HG03196 (cell line): ENCODE measurements at regions not wholly inside any gene's neighbourhood (a gene's known extent, or its start where the extent isn't known, plus 50 kb on each side); places are given as distances from the start of the nearest gene placed in this dataset.
"Not testable (repeated sequence)": the region's sequence is repeated elsewhere in the genome, so short reads cannot be mapped to it uniquely, and the experiment has no call there.

Source experiments
- ATAC-seq: cut with Tn5 transposase; IDR thresholded peaks from one replicate; pipeline ENCODE4 v1.9.1; 2021; ENCODE audit not compliant: unreplicated experiment

DNA sequence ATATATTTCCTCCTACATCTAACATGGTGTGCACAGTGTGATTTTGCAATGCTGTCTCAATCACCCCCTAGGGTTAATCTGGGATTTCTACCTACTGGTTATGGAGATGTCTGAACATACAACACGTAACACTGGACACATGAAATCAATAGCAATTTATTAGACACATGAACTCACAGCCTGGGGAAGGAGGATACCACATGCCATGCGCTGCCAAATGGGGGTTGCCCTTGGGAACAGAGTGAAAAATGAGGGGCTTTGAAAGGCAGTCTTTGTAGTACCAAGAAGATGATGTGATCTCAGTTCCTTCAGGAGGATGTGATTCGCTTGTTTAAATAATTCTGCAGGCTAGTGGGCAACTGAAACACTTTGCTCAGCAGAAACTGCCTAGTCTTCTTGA lies 253.6 kb upstream of the LRRC4C start:
- no peak for ATAC-seq

DNA sequence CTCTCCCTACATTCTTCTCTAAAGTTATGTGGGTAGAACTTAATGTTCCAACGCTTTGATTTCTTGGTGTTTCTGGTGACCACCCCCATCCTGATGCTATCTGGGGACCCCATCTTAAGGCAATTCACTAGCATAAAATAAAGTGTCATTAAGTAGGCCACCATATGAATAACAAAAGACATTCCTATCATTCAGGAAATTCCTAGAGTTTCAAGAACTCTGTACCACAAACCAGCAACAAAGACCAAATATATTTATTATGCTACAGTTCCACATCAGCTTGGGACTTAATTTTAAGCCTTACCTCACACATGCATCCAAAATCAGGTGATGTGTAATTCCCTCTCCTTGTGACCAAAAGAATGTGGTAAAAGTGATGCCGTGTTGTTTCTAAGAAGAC lies 254.6 kb upstream of the LRRC4C start:
- ATAC-seq = no peak

DNA sequence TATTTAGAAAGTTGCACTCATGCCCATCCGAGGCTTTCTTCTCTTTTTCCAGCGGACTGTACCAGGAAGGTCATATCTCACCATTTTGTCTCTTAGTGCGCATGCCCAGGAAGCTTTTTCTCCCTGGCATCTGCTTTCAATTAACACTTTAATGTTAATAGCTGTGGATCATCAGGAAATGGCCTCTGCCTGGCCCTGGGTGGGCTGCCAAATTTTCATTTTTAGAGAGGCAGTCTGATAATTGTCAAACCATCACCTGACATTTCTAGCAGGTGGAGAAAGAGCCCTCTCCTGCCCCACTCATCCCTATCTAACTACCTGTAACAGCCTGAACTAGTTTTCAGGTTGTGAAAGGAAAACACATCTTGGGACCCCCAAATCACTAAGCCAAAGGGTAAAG lies 257.4 kb upstream of the LRRC4C start:
- ATAC-seq = no peak

DNA sequence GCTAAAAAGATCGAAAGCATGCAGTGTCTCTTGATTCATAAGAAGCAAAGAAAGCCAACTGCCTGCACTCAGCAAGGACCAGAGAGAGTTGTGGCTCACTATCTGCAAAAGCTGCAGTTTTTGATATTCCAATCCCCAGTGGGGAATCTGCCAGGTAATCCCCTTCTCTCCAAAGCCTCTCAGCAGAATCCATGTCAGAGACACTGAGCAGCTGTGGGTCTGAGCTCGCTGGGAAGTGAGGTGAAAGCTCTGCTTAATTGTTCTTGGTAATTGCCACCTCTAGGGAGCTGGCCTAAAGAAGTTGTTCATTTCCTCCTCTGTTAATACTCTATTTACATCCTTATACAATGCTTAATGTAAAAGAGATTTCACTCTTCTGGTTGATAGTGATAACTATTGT lies 261.3 kb upstream of the LRRC4C start:
- ATAC-seq = no peak

DNA sequence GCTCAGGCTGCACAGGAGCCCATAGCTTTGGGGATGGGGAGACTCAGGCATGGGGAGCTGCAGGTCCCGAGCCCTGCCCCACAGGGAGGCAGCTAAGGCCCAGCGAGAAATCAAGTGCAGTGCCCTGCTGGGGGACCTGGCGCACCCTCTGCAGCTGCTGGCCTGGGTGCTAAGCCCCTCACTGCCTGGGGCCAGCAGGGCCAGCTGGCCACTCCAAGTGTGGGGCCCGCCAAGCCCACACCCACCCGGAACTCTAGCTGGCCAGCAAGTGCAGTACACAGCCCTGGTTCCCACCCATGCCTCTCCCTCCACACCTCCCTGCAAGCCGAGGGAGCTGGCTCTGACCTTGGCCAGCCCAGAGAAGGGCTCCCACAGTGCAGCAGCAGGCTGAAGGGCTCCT lies 268.7 kb upstream of the LRRC4C start:
- not testable (repeated sequence) for ATAC-seq

DNA sequence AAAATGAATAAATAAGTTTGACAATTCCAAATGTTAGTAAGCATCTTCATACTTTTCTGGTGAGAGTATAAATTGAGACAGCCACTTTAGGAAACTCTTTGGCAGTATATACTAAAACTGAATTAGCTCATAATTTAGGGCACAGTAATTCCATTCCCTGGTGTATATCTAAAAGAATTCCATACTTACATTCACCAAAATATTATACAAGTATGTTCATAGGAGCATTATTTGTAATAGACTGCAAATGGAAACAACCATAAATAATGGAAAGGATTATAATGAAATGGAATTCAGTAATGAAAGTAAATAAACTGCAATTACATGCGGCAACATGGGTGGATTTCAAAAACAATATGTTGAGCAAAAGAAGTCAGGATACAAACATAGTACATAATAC lies 315.8 kb upstream of the LRRC4C start:
- no peak for ATAC-seq

DNA sequence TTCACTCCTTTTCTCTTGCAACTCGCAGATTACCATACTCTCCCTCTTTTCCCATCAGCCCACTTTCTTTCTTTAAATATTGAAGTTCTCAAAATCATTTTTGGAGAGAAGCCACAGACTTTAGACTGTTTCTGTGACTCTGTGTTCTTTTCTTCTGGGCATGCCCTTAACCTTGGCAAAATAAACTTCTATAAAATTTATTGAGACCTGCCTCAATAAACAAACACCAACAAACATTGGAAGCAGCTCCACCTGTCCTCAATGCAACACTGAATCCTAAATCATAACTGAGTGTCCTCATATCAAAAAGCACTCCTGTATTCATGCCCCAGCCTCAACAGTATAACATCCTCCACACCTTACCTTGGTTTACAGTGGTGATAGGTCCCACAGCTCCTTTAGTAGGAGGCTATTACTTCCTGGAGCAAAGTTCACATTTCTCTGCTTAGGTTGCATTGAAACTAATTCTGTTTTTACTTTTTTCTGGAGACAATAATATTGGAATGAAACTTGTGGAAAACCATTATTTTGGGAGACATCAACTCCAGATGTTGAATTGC lies 320.0 kb upstream of the LRRC4C start:
- ATAC-seq = no peak

DNA sequence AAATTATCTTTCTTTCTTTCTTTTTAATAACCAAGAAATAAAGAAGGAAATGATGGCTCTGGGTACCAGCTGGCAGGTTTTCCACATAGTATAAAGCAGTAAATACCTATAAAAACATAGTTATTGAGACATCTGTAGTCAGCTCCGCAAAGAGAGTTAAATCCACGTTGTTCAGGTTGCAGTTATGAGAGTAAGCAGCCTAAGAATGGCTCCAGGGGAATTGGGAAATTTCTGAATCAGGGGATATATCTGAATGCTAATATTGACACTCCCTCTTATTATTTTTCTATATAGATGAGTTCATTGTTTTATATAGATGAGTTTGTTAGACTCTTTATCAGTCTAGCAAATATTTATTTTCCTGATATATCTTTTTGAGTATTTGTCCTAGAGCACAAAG lies 322.0 kb upstream of the LRRC4C start:
- ATAC-seq = no peak

DNA sequence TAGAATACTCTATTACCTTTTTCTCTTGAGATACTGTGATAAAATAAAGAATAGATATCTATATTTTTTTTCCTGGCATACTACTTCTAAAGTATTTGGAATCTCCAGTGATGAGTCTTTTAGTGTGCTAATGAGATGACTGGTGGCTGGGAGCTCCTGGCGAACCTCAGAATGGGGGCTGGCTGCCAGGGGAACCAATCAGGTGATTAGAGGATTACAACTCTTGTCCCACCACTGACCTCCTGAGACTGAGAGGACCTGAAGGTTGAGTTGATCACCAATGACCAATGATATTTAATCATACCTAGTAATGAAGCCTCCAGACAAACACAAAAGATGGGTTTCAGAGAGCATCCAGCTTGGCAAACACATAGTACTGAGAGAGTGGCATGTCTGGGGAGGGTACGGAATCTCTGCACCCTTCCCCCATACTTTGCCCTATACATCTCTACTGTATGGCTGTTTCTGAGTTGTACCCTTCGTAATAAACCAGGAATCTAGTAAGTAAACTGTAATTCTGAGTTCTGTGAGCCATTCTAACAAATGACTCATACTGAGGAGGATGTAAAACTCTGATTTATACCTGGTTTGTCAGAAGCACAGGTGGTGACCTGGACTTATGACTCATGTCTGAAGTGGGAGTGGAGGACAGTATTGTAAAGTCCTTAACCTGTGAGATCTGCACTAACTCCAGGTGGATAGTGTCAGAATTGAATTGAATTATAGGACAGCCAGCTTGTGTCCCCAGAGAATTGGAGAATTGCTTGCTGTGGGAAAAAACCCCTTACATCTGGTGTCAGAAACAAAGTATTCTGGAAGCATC lies 325.3 kb upstream of the LRRC4C start:
- no peak for ATAC-seq

DNA sequence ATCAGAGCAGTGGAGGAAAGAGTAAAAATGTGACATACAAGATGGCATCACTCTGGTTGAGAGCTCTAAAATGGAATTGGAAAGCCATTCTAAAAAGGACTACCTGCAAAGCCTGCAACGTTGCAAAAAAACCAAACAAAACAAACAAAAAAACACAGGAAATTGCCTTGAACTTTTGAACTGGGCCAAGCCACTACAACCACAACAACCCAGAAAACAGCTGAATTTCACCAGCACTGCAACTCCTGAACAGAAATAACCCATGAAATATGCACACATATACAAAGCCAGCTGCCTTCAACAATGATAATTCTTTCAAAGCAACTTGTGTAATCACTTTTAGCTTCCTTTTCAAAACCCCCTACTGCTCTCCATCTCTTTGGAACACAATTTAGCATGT lies 326.6 kb upstream of the LRRC4C start:
- ATAC-seq = no peak

DNA sequence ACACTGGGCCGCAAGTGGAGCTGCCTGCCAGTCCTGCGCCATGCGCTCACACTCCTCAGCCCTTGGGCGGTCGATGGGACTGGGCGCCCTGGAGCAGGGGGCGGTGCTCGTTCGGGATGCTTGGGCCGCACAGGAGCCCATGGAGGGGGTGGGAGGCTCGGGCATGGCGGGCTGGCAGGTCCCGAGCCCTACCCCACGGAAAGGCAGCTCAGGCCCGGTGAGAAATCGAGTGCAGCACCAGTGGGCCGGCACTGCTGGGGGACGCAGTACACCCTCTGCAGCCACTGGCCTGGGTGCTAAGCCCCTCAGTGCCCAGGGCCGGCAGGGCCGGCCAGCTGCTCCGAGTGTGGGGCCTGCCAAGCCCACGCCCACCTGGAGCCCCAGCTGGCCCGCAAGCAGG lies 328.7 kb upstream of the LRRC4C start:
- ATAC-seq = no peak

DNA sequence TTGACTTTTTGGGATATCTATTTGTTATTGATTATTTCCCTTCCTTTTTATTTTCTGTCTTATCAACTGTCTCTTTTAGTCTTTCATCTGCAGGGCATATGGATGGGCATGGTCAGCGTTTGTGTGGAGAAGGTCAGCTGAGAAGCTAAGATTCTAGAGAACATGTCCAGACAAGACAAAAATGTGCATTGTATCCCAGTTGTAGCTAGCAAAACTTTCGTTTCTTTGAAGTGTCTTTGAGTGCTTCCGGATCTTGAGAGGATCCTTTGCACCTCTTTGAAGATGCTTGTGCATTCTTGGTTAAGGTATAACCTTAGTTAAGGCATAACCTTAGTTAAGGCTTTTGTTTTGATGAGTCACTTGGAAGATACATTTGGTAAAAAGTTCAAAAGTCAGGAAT lies 329.9 kb upstream of the LRRC4C start:
- ATAC-seq = no peak

DNA sequence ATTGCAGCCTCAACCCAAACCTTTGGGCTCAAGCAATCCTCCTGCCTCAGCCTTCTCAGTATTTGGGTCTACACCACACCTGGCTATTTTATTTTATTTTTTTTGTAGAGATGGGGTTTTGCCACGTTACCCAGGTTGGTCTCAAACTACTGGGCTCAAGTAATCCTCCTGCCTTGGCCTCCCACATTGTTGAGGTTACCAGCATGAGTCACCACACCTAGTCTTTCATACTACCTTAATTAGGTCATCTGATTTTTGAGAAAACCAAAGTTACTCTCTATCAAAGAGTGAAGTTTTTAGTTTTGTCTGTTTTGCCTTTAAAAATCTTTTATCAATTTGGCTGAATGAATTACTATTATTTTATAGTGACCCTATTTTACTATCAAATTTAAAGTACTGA lies 335.6 kb upstream of the LRRC4C start:
- ATAC-seq = no peak

DNA sequence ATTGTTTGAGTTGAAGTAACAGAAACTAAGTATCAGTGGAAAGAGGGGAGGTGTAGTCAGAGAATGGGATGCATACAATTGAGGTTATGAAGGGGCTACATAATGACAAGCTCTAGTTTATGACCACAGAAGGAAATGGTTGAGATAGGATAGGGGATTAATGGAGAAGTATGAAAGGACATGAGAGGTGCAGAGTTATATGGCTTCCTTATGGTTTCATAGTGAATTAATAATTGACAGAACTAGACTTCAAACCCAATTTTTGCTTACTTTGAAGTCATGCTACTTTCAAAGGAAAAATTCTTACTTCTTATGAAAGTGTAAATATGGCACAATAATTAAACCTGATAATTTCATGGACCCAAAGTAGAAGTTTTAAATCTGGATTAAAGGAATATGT lies 340.3 kb upstream of the LRRC4C start:
- no peak for ATAC-seq

DNA sequence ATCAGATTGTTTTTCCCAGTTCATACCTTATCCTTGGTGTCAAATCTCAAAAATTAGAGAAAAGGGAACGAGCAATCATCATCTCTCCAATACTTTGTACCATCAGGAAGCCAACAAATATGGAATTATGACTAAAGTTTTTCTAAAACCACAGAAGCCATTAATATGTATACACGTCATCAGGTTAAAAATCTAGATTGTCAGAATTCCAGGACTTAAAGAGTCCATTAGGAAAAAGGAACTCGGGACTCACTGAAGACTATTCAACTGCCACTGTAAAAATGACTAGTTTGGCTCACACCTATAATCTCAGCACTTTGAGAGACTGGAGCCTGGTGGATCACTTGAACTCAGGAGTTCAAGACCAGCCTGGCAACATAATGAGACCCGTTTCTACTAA lies 344.4 kb upstream of the LRRC4C start:
- ATAC-seq = no peak

DNA sequence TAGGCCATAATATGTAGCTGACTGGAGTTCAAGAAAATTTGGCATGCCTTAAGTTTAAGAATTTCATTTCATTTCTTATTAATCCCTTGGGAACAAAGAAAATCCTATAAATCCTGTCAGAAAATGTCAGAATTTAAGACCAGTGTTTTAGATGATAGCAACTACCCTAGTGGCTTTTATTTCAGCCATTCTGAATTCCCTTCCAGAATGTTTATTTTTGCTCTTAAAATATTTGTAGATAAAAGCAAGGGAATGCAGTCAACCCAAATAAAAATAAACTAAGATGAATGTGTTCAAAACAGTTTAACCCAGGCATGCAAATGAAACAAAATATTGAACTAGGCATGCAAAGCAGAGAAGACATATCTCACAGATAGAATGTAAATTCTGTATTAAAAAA lies 356.9 kb upstream of the LRRC4C start:
- no peak for ATAC-seq

DNA sequence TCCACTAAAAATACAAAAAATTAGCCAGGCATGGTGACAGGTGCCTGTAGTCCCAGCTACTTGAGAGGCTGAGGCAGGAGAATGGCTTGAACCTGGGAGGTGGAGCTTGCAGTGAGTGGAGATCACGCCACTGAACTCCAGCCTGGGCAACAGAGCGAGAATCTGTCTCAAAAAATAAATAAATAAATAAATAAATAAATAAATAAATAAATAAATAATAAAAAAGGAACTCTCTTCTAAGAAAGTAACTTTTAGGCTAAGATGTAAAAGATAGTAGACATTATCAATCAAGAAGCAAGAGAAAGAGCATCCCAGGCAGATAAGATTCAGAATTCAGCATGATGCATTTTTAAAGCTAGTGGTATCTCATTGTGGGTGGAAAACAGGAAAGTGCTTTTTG lies 364.8 kb upstream of the LRRC4C start:
- not testable (repeated sequence) for ATAC-seq

DNA sequence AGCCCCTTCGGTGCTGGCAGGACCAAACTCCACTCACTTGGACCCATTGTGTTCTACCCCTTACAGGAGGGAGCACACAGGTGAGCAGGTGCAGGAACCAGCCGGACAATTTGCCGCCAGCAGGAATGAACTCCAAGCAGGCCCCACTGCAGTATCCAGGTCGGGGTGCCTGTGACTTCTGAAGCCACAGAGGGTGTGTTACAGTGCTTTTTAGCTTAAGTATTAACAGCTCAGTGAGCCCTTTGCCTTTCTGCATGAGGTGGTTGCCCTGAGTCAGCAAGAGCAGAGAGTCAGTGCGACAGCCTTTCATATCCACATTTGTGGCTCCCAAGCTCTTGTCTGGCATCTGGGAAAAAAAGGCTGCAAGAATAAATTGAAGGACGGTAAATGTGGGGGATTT lies 366.6 kb upstream of the LRRC4C start:
- no peak for ATAC-seq

DNA sequence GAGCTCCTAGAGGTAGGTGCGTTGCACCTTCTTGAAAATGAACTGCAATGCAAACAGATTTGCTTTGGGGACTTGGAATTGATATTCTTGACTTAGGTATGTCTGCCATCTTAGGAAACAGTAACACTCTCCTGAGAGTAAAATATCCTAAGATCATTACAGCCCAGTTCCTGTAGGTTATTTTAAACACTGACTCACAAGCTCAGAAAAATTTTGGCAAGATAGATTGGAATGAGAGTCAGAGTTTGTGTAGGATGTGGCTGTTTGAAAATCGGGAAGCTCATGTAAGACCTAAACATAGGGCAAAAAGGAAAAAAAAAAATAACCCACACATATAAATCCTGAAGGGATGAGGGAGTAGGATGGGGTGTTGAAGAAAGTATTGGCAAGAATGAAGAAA lies 377.0 kb upstream of the LRRC4C start:
- no peak for ATAC-seq

DNA sequence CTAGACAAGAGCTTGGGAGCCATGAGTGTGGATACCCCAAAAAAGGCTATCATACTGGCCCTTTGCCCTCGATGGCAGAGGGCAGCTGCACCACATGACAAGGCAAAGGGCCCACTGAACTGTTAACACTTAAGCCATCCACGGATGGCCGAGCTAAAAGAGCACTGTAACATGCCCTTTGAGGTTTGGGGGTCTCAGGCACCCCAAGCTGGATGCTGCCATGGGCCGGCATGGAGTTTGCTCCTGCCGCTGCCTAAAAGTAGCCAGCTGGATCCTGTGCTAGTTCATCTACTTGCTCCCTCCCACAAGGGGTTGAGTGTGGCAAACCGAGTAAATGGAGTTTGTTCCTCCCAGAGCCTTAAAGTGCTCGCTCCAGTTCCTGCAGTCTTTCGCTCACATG lies 383.2 kb upstream of the LRRC4C start:
- ATAC-seq = no peak

DNA sequence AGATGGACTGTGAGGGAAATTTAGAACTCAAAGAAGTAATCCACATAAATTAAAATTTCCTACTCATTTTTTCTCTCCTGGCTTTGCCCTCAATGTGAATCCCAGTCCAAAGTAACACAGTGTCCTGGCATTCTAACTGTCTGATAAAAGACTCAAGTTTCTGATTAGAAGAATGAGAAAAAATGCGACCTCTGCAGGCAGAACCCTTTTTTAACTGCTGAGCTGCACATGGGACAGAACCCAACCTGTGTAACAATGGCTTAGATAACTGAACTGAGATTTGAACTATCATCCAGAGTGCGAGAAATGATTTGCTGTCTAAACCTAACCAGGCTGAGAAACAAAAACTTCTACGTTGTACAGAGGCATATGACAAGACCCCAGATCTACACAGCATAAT lies 385.6 kb upstream of the LRRC4C start:
- ATAC-seq = no peak

DNA sequence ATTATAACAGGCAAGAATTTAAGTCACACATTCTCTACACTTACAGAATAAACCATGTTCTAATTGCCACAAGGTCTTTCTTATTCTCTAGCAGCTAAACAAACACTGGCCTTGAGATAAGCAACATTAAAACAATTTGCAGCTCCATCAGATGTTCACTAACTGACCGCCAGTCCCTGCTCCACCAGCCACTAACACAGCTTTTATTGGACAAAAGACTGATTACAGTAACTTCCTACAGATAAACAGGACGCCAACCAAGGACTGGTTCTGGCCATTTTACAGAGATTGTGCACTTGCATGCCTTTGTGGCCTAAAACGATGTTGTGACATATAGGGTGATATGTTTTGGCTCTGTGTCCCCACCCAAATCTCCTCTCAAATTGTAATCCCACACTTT lies 388.9 kb upstream of the LRRC4C start:
- no peak for ATAC-seq

DNA sequence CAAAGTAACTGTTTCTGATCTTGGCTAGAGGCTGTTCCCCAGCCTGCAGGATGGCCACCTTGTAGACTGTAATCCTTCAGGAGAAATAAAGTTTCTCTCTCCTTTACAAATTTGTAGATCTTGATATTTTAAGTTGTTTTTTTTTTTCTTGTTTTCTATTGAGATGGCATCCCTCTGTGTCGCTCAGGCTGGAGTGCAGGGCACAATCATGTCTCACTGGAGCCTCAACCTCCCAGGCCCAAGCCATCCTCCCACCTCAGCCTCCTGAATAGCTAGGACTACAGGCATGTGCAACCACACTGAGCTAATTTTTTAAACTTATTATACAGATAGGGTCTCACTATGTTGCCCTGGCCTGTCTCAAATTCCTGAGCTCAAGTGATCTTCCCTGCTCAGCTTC lies 389.8 kb upstream of the LRRC4C start:
- no peak for ATAC-seq
